ENCODE measurements at regions not wholly inside any gene's neighbourhood (a gene's known extent, or its start where the extent isn't known, plus 50 kb on each side); places are given as distances from the start of the nearest gene placed in this dataset.
"Not testable (repeated sequence)": the region's sequence is repeated elsewhere in the genome, so short reads cannot be mapped to it uniquely, and the experiment has no call there.

DNA sequence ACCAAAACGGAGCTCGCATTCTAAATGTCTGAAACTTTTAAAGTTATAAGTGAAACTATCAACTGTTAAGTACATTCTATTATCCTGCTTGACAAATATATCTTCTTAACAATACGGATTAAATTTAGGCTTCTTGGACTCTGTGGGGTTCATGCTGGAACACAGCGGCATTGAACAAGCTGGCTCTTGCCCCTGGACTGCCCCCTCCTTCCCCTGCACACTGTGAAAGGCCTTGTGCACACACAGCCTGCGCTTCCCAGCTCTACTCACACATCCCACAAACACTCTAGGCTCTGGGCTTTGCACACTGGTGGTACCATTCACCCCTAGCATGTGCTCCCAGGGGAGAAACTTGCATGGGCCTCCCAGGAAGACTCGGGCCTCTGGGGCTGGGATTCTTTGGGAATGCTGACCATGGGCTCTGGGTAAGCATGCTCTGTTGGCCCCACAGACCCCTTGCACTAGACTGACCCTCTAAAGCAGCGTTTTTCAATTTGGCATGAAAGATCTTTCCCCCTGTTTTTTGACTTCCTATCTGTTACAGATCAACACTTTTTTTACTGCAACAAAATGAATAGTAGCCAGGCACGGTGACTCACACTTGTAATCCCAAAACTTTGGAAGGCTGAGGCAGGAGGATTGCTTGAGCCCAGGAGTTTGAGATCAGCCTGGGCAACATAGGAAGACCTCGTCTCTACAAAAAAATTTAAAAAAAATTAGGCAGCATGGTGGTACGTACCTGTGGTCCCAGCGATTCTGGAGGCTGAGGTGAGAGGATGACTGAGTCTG is 96.2 kb upstream of the CPM start:
- DNase-seq (ENCODE audit: low read depth, low spot score), result no peak

DNA sequence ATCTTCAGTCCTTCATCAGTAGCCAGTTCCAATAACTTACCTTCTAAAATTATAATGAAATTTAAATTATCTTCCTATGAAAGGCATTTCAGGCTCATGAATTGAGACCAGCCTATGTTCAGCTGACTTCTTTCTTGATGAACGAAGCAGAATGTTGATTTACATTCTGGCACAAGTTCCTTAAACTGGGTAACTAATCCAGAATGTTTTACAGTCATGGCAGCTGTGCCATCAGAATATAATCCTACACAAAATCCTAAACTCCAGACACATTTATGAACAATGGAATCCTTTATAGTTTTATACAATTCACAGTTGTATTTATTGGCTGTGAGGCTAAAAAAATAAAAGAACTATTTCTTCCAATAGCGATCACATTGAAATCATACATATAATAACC is 97.3 kb upstream of the CPM start:
- no peak for DNase-seq (ENCODE audit: low read depth, low spot score)

DNA sequence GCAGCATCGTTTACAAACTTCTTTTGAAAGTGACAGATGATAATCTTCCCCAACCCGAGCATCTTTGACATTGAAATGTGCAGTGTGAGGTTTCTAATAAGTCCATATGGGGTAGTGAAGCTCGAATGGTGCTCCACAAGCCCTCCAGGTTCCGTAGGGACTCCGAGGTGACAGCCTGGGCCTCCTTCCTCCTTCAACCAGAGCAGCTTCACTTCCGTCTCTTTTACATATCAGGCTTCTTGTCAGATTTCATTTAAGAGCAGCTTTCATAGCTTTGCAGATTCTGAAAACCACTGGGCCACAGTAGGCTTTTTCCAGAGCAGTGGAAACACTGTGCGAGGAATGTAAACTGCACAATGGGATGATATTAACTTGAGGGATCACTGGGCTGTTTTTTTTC is 103.6 kb upstream of the CPM start:
- no peak for DNase-seq (ENCODE audit: low read depth, low spot score)

DNA sequence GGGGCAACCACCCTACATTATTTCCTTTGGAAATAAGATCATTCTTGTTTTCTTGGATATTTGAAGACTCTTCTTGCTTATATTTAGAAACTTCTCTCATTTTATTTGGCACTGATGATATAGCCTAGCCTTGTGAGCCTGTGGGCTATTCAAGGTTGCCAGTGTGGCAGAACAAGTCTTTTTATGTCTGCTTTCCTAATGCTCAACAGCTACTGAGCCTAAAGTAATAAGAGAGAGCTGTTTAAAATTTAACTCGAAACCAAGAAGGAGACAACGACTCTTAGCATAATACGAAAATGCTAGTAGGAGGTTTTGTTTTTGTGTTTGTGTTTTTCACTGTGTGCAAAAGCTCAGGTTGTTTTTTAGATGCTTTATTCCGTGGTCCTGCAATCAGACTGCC is 104.0 kb upstream of the CPM start:
- no peak for DNase-seq (ENCODE audit: low read depth, low spot score)

DNA sequence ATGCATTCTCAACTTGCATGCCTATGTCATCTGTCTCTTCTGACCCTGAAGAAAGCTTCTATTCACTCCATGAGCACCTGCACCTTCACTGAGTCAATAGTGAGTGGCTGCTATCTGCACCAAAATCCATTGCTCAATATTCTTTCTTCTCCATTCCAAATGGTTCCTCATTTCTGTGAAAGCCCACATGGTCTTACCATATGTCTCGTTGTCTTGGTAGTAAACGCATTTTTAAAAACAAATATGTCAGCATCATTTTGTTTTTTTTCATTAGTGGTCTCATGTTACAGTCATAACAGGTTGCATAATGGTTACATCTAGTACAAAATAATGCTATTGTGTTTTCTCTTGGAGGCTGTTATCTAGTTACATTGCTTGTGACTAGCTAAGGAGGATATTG is 106.9 kb upstream of the CPM start:
- no peak for DNase-seq (ENCODE audit: low read depth, low spot score)

DNA sequence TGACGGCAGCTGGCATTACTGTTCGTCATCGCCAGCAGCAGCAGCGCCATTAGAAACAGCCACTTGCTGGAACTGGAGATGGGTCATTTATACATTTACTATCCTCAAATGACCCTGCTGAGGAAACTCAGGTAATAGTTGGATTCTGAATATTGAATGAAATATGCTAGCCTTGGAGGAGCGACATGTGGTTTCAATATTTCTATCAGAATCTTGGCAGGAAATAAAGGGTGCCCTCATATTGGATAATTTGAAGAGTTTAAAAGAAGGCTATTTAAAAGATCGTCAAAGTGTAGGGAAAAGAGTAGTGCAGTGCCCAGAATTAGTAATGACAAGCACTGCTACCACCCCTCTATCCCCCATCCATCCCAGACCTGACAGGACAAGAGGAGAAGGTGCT is 109.6 kb upstream of the CPM start:
- no peak for DNase-seq (ENCODE audit: low read depth, low spot score)

DNA sequence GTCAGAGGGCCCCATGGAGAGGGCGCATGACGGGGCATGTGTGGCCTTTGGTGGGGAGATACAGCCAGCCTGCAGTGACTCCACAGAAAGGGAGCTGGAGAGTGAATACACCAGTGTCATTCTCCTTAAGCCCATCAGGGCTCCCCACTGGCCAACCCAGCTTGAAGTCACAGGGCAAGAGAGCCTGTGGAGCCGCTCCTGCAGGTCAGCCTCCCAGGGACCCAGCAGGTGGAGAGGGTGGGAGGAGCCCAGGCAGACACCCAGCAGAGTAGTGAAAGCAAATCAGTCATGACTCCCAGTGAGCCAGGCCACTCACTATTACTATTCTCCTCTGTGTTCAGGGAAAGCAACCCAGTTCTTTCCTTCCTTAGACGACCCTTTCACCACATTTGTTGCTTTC is 110.0 kb upstream of the CPM start:
- DNase-seq (ENCODE audit: low read depth, low spot score), result no peak

DNA sequence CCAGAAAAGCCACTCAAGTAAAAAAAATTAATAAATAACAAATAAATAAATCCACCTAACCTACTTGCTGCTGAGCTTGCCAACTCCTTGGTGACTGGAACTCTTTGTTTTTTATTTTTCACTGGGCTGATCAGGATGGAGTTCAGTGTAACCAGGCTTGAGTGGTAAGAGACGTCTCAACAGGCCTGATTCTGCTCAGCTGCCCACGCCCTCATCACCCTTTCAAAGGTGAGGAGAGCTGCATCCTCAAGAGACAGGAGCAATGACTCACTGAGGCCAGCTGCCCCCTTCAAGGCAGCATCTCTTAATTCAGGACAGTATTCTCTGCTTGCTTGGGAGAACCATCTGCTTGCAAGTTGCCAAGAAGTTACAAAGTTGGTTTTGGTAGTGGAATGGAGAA is 111.9 kb upstream of the CPM start:
- DNase-seq (ENCODE audit: low read depth, low spot score), result no peak

DNA sequence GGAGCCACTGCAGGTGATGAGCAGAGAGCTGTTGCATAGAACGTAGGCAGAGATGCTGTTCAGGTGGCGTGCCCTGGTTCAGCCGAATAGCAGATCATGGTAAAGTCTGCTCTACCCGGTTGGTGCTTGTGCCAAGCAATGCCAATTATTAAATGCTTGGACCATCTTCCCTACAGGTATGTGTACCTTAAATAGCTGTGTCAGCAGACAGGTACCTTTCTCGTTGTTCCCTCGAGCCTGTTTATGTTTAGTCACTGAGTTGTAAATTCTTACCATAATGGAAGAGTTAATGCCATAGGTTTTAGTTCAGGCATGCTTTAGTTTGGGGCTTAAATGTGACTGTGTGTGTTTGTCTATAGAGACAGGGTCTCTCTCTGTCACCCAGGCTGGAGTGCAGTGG is 112.5 kb upstream of the CPM start:
- no peak for DNase-seq (ENCODE audit: low read depth, low spot score)

DNA sequence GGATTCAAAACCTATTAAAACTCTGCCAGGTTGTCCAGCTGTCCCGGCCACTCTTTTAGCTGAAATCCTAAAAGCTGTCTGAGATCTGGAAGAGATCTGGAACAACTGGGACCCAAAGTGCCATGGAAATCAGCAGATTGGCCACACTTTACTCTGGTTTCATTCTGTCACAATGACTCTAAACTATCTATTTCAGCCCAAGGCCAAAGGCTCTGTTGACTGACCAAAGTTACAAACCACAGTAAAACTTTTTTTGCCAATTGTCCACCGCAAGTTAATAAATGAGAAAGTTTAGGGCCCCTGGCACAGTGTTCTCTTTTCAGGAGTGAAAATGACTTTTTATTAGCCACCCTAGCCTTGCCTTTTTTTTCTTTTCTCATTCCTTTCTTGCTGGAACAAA is 113.4 kb upstream of the CPM start:
- DNase-seq (ENCODE audit: low read depth, low spot score), result no peak

DNA sequence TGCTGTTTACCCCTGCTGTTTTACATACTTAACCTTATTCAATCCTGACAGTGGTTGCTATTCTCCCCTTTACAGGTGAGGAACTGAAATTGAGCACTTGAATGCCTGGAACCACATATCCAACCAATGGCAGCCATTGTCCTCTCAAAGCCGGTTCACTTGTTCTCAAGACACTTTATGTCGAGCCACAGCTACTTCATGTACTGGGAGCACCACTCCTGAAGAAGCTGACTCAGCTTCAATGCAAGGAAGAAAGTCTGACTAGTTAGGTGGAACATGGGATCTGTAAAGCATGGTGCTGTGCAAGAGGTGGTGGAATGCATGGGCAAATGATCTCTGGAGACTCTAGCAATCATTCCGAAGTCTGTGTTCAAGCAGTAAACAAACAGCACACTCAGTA is 113.9 kb upstream of the CPM start:
- DNase-seq (ENCODE audit: low read depth, low spot score), result no peak

DNA sequence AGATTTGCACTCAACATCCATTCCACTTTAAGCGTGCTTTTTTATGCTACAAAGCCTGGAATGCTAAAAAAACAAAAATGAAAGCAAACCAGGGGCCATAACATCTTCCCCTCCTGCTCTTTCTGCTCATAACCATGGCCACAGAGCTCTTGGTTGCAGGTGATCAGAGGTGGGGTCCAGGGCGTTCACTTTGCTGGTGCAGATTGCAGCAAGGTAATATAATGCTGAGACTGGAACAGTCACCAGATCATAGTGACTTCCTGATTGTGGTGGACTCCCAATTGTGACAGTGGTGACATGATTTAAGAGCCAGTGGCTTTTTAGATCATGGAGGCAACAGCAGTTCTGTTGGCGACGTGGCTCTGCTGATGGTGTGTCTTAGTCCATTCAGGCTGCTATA is 115.0 kb upstream of the CPM start:
- no peak for DNase-seq (ENCODE audit: low read depth, low spot score)

DNA sequence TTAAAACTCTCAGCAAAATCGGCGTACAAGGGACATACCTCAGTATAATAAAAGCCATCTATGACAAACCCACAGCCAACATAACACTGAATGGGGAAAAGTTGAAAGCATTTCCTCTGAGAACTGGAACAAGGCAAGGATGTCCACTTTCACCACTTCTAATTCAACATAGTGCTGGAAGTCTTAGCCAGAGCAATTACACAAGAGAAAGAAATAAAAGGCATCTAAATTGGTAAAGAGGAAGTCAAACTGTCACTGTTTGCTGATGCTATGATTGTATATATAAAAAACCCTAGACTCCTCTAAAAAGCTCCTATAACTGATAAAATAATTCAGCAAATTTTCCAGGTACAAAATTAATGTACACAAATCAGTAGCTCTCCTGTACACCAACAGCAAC is 116.9 kb upstream of the CPM start:
- not testable (repeated sequence) for DNase-seq (ENCODE audit: low read depth, low spot score)

DNA sequence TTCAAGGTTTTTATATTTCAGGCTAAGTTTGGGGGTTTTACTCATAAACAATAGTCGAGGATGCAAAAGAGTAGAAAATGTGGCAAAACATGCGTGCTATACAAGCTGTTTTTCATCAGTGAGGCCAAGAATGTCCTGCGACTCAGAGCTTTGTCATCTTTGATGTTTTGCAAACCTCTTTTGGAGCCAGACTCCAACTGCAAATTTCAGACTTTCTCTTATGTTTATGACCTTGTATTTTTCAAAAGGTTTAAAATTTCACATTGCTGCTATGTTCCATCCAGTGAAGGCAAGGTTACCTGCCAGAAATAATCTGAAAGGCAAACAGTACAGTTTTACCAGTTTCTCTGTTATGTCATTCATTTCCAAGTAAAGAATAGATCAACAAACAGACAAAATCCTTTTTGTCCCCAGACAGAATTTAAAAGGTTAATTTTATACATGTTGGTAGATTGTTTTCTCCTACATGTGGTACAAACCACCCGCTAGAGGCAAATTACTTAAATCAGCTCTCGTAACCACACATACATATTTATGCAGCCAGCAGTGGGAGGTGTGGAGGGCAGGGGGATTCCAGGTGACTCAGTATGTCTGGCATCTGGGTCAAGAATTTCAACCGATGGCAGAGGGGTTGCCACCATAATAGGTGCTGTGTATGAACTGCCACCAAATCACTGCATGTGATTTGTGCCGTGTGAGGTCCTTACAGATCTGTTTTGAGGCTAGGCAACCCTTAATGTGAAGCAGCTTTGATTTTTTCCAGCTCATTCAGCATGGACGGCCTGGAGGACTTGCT is 119.8 kb upstream of the CPM start:
- DNase-seq (ENCODE audit: low read depth, low spot score), result peak; percentile 43

DNA sequence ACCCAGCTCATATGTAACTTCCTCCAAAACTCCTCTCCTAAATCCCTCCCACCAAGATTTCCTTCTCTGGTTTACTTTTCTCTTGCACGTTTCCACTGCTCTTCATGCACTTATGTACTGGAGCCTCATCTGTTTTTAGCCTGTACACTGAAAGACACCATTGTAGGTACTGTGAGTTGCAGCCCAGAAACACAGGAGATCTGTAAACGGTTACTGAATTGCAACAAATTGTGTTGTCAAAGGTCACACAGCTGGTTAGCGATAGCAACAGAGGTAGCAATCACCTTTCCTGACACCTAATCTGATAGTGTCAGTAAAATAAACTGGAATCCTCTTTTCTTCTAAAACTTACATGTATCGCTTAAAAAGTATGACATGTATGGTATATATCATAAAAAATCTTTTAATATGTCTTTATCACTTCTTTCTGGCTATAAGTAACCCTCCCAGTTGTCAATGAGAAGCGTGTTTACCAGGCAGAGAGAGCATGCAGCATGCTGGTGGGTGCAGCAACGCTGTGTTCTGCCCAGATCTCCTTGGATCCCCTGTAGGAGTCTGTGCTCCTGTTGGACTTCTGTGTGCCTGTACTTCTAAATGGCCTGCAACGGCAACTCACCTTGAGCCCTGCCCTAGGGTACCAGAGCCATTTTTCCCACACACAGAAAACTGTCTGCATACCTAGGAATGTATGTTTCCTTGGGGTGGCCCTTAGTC is 121.5 kb upstream of the CPM start:
- no peak for DNase-seq (ENCODE audit: low read depth, low spot score)

DNA sequence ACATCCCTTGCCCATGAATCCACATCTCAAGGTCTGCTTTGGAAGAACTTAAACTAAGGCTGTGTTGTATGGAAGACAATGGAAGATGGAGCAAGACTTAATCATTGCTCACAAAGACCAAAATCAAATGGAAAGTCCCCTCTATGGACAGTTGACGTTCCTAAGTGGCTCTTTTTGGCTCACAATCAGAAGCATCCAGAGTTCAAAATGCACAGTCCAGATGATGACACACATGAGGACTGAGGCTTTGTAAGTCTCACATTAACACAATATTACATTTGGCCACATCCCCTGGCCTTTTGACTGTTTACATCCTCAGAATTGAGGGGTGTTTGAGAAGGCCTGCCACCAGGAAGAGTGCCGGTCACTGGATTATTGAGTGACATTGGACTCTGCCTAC is 122.3 kb upstream of the CPM start:
- no peak for DNase-seq (ENCODE audit: low read depth, low spot score)

DNA sequence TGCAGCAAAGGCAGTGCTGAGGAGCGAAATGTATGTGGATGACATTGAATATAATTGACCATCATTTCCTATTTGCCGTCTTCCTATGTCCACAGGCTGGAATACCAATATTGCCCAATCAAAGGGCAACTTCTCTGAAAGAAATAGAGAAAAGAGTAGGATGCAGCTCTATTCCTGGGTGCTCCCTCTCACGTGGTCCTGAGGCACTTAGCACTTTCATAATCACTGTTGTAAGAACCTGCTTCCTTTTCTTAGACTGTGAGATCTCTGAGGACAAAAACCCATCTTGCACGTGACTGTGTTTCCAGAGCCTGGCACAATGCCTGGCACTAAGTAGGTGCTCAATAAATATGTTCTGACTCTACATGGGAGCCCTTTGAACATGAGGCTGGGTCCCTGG is 122.7 kb upstream of the CPM start:
- DNase-seq (ENCODE audit: low read depth, low spot score), result no peak

DNA sequence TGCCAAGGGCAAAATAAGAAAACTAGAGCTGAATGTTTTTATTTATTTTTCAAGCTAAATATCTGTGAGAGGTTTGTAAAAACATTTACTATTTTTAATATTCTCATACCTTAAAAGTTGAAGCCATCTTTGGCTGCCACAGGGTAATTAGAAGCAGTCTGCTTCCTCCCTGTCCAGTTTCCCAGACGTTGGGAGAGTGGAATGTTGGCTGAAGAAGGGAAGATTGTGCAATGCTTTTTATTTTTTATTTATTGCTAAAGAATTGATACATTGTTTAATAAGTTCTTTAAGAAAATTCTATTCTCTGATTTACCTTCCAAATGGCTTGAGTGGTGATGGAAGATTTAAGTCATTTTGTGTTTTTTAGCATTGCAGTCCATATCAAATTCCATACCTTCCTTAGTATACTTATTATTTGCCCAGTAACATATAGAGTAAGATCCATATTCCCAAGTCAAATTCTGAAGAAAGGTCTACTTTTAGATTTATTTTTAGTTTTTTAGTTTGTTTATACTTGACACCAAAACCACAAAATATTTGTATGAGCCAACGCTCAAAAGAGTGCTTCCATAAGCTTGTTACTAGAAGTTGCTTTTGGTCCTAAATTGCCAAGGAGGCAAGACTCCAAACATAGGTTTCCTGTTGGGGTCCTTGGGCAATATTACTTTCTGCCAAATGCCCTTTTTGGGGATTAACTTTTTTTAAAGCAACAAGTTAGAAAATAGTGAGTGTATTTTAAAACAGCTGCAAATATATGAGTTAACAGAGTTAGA is 124.0 kb upstream of the CPM start:
- no peak for DNase-seq (ENCODE audit: low read depth, low spot score)

DNA sequence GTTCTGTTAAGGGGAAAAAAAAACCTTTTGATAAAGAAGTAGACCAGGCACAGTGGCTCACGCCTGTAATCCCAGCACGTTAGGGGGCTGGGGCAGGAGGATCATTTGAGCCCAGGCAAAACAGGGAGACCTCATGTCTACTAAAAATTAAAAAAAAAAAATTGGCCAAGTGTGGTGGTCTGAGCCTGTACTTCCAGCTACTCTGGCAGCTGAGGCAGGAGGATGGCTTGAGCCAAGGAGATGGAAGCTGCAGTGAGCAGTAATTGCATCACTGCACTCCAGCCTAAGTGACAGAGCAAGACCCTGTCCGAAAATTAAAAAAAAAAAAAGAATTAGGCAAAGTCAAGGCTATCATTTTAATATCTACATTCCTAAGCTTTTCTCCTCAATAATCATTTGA is 124.8 kb upstream of the CPM start:
- no peak for DNase-seq (ENCODE audit: low read depth, low spot score)

DNA sequence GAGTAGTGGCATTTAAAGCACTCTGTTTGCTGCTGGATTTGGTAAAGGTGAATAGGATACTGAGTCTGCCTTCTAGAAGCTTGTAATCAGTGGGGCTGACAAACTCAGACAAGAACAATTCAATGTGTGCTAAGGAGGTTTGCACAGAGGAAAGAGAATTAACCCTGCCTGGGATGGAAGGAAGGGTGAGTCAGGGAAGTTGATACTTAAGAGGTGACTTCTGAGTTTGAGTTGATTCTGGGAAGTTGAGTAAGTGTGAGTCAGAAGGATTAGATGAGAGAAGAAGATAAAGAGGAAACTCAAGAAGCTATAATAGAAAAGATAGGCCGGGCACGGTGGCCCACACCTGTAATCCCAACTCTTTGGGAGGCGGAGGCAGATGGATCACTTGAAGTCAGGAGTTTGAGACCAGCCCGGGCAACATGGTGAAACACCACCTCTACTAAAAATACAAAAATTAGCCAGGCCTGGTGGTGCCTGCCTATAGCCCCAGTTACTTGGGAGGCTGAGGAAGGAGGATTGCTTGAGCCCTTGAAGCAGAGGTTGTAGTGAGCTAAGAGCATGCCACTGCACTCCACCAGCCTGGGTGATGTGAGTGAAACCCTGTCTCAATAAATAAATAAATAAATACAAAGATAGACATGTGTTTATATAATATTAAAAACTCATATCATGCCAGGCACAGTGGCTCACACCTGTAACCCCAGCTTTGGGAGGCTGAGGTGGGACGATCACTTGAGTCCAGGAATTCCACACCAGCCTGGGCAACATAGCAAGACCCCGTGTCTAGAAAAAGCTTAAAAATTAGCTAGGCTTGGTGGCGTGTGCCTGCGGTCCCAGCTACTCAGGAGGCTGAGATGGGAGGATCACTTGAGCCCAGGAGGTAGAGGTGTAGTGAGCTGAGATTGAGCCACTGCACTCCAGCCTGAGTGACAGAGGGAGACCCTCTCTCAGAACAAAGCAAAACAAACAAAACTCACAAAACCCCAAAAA is 126.8 kb upstream of the CPM start:
- DNase-seq (ENCODE audit: low read depth, low spot score), result no peak

DNA sequence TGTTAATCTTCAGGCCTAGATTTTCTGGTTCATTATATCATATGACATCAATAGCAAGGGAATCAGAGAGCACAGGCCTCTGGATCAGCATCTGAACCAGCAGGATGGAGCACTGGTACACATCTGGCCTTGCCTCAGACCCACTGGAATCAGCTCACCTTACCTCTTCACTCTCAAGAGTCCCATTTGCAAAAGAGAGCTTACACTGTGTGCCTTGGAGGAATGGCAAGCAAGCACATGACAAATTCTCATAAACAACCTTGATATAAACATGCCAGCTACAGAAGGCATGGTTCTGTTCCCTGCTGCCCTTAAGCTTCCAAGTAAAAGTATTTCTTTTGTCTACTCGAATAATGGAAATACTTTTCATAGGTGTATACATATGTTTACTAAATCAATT is 128.6 kb upstream of the CPM start:
- DNase-seq (ENCODE audit: low read depth, low spot score), result no peak
